ENCODE measurements at regions not wholly inside any gene's neighbourhood (a gene's known extent, or its start where the extent isn't known, plus 50 kb on each side); places are given as distances from the start of the nearest gene placed in this dataset.

DNA sequence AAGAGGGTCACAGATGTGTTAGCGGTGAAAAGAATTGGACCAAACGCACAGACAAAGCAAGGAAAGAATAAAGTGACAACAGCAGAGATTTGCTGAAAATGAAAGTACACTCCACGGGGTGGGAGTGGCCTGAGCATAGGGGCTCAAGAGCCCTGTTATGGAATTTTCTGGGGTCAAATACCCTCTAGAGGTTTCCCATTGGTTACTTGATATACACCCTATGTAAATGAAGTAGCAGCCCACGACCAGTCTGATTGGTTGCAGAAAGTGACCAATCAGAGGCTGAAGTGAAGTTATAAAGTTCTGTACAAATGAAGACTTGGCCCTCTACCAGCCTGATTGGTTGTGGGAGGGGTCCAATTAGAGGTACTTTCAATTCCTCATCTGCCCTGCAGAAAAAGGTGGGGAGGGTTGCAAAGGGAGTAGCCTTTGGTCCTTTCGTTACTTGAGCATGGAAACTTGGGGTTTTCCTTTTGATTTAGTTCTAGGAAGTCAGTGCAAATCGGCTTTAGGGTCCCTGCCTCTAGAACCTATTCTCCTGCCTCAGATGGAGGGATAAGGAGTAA lies 125.6 kb upstream of the PRPS1L1 start:
- DNase-seq (ENCODE audit: low spot score): no peak

DNA sequence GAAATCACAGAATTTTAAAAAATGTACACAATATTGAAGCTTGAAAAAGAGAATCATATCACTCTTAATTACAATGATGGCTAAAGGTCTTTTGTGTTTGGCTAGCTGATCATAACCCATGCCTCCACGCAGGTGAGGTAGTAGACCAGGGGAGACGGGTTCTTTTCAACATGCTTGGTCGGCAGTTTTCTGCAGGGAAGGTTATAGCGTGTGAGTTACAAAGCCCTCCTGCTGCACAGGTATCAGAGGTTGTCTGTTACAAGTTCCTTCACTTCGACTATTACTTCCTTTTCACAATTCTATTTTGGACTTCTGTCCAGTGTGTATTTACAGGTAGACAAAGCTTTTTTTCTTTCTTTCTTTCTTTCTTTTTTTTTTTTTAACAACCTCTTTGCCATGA lies 127.1 kb upstream of the PRPS1L1 start:
- DNase-seq (ENCODE audit: low spot score): no peak

DNA sequence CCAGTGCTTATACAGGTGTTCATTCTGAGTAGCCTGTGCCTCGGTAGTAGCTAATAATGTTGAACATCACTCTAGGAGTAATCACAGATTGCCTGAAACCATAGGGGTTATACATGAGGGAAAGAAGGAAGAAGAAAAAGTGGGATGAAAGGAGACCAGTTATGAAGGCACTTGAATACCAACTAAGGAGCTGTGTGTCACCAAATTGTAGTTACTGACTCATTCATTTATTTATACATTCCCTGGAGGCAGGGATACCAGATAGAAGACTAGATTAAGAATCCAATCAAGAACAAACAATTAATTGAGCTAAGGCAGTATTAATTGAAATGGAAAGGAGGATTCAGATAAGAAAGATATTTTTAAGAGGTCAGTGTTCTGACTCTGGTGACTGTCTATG lies 129.6 kb upstream of the PRPS1L1 start:
- no peak for DNase-seq (ENCODE audit: low spot score)

DNA sequence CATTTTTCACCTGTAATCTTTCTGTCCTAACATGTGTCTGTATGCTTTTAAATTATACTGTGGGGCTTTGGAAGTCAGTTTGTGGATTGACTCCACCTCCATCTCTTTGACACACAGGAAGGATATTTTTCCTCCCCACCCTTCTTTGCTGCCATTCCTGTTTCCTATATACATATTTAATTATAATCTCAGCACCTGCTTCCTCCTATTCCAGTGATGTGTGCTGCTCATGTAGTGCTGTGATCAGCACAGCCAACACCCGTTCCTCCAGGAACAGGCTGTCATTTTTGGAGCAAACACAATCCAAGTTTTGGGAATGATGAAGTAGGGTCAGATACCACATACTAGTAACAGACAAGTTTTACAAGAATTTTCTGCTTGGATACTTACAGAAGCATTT lies 135.0 kb upstream of the PRPS1L1 start:
- no peak for DNase-seq (ENCODE audit: low spot score)

DNA sequence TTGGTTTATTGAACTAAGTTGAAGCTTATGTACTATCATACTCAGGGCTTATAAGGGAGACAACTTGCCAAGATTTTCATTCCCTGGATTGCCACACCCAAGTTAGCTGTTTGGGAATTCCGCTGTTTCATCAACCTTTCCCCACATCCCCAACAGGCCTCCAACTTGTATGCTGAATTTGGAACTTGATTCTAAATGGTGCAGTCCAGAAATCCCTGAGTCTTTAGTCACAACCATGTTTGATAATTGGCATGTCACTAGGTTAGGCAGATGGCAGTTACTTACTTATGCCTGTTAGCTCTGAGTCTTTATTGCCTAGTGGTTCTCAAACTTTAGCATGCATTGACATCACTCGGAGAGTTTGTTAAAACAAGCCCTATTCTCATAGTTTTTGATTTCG lies 135.4 kb upstream of the PRPS1L1 start:
- DNase-seq (ENCODE audit: low spot score): no peak

DNA sequence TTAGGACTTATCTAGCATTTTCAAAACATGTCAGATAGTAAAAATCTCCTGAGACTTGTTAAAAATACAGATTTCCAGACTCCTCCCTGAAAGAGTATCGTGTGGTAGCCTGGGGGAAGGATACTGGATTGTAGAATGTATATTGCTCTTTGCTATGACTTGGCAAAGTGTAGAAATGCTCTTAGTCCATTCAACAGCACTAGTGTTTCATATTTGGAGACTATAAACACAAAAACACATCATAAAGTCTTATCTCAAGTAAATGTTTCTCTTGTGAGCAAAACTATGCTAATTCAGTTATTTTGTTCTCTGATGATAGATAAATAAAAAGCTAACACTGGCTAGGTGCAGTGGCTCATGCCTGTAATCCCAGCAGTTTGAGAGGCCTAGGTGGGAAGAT lies 137.5 kb upstream of the PRPS1L1 start:
- no peak for DNase-seq (ENCODE audit: low spot score)

DNA sequence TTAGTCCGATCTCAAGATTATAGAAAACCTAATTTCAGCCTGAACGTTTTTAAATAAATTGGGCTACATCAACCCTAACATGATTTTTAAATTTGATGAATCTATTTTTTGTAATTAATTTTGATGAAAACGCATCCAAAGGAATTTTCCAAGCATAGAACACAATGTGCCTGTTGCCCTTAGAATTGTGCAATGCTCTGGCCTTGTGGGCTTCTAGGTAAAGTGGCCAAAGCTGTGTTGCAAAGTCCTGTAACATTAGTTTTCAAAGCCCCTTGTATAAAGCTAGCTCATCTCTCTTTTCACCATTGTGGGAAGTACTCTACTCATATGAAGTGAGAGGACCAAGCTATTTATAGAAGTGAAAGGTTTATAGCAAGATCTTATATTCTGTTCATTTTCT lies 138.4 kb upstream of the PRPS1L1 start:
- DNase-seq (ENCODE audit: low spot score): no peak

DNA sequence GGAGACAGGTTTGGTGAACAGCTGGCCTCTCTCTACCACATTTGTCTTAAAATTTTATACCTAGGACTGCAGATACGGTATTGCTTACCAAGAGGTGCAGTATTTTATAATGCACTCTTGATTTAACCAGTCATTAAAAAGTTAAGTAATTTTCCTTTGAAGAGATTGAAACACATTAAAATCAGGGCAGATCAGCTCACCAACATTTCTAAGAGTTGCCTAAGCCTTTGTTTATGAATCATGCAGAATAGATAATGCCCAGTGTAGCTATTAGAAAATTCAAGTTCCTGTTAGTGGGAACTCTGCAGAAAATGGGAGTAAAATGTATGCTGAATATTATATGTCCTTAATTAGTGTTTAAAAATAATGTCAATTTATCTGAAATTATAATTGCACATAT lies 140.2 kb upstream of the PRPS1L1 start:
- no peak for DNase-seq (ENCODE audit: low spot score)

DNA sequence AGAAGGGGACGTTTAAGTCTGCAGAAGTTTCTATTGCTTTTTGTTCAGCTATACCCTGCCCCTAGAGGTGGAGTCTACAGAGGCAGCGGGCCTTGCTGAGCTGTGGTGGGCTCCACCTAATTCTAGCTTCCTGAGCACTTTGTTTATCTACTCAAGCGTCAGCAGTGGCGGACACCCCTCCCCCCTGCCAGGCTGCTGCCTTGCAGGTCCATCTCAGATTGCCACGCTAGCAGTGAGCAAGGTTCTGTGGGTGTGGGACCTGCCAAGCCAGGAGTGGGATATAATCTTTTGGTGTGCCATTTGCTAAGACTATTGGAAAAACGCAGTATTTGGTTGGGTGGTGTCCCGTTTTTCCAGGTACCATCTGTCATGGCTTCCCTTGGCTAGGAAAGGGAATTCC lies 147.3 kb upstream of the PRPS1L1 start:
- no peak for DNase-seq (ENCODE audit: low spot score)

DNA sequence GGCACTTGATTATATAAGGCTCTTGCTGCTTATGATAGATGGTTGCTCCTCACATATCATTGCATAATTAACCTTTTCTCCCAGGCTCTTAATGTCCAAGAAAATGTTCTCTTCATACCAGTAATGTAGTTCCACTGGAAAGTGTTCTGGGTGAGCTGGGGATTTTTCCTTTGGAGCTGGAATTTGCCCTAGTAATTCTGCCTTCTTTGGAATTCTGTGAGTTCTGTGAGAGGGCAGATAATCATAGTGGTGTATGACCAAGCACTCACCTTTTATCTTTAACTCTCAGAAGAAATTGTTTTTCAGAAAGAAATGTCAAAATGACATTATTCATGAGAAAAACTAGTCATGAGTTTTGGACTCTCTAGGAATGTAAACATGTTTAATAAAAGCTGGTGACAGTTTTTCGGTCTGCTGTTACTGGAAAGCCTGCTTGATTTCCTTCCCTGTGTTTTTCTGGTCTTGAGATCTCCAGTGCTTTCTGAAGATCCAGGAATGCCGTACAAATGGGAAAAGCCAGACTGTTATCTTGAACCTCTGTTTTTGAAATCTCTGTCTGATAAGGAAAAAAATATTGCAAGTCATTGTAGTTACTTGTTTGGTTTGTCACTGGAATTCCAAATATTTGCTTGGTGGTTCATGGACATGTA lies 148.3 kb upstream of the PRPS1L1 start:
- no peak for DNase-seq (ENCODE audit: low spot score)

DNA sequence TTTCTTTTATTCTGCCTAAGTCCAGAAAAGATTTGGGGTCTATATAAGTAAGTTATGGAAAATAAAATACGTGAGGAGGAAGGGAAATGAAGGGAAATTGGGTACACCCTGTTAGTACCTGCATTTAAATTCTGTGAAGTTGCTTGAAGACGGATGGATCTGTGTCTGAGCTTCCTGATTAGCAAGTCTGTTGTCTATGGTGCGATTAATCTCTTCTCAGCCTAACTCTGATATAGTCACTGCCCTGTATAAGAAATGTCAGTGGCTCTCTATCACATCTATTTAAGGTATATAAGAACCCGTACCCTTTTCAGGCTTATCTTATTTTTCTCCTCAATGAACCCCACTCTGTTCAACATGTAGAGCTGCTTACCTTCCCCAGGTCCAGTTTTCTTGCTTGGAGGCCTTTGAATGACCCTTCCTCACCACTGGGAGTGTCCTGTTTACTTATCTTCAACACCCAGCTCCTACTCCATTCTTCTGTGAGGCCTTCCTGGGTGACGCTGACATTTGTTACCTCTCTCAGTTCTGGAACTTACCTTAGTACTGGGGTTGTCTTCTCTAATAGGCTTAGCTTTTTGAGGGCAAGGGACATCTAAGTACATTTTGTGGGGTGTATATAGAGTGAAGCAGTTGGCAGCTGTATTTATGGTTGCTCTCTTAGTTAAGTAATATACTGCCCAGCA lies 149.6 kb upstream of the PRPS1L1 start:
- DNase-seq (ENCODE audit: low spot score): no peak

DNA sequence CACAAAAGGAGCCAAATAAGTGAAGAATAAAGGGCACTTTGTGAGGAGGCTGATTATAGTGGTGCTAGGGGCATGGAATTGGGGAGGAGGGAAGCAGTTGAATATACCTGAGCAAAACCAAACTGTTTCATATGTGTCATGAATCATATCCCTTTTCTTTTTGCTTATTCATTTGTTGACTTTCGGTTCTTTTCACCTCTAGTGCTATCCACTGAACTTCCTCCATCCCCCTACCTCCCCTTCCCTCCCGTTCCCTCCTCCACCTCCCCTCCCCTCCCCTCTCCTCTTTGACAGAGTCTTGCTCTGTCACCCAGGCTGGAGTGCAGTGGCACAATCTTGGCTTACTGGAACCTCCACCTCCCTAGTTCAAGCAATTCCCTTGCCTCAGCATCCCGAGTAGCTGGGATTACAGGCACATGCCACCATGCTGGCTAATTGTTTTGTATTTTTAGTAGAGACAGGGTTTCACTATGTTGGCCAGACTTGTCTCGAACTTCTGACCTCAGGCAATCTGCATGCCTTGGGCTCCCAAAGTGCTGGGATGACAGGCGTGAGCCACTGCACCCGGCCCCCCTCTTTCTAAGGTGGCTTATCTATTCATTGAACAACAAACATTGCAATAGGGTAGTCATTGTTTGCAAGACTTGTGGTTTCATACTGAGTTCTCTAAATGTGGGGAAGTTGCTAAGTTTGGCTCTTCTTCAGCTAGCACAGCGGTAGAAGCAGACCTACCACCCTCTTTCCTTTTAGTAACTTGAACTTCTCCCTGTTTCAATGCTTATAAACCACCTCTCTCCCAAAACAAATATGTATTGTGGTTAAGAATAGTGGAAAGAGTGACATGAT lies 150.4 kb upstream of the PRPS1L1 start:
- no peak for DNase-seq (ENCODE audit: low spot score)

DNA sequence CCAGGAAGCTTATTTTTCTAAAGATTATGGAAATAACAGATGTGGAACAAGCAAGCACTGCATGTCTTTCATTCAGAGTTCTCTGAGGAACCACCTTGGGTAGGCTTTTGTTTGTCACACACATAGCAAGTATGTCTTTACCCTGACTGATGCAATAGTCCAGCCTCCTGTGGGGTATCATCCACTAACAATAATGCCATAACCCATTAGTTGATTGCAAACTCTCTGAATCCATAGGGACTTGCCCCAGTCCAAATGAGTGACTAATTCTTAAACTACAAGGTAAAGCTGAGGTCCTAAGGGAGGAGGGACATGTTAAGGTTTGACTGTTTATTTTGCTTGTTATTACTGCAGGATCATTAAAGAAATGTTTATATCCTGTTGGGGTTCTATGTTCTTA lies 151.4 kb upstream of the PRPS1L1 start:
- no peak for DNase-seq (ENCODE audit: low spot score)

DNA sequence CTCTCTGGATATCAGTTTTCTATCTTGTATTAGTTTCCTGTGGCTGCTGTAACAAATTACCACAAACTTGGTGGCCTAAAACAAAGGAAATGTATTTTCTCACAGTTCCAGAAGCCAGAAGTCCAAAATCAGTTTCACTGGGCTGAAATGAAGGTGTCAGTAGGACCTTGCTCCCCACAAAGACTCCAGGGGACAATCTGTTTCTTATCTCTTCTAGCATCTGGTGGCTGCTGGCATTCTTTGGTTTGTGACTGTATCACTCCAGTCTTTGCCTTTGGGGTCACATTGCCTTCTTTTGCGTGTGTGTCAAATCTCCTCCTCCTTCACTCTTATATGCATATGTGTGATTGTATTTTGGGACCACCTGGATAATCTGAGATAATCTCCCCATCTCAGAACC lies 153.0 kb upstream of the PRPS1L1 start:
- DNase-seq (ENCODE audit: low spot score): no peak

DNA sequence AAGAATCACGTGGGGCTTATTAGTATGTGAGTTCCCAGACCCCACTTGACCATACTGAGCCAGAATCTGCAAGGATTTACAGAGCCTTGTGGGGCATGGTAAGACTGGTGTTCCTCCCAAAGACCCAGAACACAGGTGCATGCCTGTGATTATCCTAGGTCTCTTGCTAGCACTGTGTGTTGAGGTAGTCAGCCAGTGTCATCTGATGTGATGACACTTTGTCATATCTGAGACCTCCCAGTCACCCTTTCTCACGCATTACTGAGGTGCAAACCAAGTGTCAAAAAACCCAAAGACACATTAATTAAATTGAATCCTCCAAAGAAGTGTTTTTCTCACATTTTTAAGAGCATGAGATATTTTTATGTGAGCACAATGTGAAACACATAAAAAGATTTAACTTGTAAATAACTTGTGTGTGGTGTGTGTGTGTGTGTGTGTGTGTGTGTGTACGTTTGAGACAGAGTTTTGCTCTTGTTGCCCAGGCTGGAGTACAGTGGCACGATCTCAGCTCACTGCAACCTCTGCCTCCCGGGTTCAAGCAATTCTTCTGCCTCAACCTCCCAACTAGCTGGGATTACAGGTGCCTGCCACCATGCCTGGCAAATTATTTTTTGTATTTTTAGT lies 162.0 kb upstream of the PRPS1L1 start:
- no peak for DNase-seq (ENCODE audit: low spot score)

DNA sequence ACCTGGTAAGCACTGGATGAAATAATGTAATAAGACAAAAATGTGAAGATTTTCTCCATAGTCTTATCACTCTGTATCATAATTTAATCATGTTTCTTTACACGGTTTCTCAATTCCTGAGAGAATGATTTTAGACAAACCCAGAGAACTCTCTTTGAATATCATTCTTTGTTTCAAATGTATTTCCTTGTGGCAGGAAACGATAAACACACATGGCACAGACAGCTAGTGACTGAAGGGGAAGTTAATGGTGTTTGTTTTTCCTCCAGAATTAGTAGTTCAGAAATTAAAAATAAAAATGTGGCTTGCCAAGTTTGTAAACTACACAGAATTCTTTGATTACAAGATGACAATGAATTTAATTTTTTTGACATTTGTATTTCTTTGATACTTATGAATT lies 163.7 kb upstream of the PRPS1L1 start:
- no peak for DNase-seq (ENCODE audit: low spot score)

DNA sequence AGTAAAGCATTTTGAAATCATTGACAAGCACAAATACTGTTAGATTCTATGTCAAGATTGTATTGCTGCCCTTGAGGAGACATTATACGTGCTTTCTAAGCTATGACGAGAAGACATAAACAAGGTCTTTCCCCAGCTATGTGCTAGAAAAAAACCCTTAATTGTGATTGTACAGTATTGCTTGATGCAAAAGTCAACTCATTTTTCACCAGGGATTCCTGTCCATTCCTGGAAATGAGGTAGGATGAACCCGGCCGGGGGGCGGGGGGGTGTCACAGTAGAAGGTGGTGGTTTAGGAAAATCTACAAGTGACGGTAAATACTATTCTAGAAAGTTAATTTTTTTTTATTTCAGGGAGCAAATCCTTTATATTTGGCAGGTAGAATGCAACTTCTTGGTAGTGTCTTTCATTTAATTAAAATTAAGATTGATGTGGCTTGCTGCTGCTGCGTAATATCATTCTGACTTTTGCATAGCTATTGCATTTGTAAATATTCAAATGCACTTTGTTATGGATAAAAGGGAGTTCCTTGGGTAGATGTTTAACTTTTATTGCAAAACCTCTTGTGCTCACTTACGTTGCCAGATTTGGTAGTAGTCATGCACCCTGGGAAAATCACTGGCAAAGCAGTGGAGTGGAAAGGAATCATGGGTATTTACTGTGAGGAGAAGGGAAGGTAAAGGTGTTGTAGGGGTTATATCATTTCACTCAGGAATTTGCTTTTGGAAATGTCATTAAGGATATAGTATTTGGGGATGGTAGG lies 164.4 kb upstream of the PRPS1L1 start:
- DNase-seq (ENCODE audit: low spot score): no peak

DNA sequence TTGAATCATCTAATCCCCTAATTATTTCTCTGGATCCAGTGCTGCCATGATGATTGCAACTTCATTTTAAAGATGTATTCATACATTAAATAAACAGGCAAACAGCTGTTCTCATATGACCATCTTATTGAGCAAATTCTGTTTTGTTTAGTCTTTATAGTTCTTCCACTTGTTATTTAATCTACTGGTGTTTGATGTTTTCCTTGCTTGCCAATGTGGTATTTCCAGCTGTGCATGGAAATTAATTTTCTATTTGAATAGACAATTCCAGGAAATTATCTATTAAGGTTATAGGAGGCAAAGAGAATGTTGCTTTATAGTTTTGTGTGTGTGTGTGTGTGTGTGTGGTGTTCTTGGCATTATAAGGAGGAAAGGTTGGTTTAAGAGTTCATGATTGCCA lies 167.0 kb upstream of the PRPS1L1 start:
- DNase-seq (ENCODE audit: low spot score): no peak

DNA sequence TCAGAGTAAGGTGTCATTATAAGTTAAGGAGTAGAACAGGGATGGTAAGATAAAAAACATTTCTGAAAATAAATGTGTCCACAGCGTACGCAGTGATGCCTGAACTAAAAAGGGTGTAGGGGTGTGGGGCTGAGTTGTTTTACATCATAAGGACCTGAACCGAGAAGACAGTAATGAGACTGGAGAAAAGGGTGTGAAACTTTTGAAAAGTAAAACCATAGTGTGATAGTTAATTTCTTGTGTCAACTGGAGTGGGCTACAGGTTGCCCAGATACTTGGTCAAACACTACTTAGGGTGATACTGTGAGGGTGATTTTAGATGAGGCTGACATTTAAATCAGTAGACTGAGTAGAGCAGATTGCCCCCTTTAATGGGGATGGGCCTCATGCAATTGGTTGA lies 169.0 kb upstream of the PRPS1L1 start:
- DNase-seq (ENCODE audit: low spot score): no peak

DNA sequence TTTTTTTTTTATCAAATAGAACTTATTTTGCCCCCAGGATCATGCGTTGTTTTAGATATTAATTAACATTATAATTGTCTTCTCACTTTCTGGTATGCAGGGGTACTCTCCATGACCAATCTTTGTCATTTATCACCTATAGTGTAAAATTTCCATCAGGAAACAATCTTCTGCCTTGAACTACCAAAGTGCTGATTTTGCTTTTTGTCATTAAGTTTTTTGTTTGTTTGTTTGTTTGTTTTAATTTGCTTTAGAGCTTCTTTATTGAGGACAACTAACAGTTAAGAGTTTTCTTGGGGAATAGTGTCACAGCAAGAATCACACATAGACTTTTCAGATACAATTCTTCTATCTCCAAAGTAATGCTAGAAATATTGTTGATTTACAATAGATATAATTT lies 171.2 kb upstream of the PRPS1L1 start:
- no peak for DNase-seq (ENCODE audit: low spot score)

DNA sequence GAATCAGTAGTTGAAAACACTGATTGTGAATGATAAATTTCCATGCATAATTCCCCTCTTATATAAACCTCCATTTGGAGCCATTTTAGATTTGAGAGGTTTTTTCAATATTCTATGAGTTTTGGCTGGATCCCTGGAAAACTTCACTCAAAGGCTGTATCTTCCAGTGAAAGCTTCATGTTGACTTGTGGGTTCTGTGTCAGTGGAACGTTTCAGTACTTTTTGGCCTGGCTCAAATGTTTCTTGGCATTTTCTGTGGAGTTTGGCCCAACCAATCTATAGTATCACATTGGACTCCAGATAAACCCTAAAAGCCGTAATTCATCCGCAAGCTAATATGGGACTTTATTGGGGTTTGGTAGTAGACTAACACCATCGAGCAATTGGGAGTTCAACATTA lies 172.6 kb upstream of the PRPS1L1 start:
- no peak for DNase-seq (ENCODE audit: low spot score)

DNA sequence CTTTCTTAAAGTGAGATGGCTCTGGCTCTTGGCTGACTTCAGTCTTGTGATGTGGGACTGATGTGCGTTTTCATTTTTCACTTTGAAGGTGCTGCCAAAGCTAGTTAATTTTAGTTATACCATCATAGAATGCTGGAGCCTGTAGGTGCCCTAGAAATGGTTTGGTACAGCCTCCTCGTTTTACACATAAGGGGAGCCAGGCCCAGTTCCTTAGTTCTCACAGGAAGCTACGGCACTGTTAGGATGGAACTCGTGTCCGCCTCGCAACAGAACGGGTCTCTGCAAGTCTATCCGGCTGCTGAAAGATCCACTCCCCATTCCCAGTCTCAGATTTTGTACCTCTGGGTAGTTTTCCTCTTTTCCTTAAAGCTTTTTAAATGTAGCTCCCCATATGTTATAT lies 173.2 kb upstream of the PRPS1L1 start:
- no peak for DNase-seq (ENCODE audit: low spot score)
